Esophagus squamous epithelium (tissue), 5 donors: ENCODE measurements at regions not wholly inside any gene's neighbourhood (a gene's known extent, or its start where the extent isn't known, plus 50 kb on each side); places are given as distances from the start of the nearest gene placed in this dataset.

Experiments used
- DNase-seq: peaks from one replicate; lab custom pipeline; 2025; lab: John Stamatoyannopoulos, UW
- H3K27ac ChIP-seq, 4 donors: fragments of 200-600 bp; sonication (generic); one replicate each; pipeline ENCODE4 v1.5.1; 2016 to 2019; ENCODE audit warnings: mild to moderate bottlenecking in 1 of 4
- H3K27me3 ChIP-seq, 4 donors: fragments of 200-600 bp; sonication (generic); 1 replicate in 3 of 4; 2 replicates in 1 of 4; pipeline versions ENCODE4 v1.5.1 to v1.6.0; 2017 to 2021; ENCODE audit warnings: antibody characterized with exemption in 1 of 4
- H3K36me3 ChIP-seq, 3 donors: fragments of 200-600 bp; sonication (generic); one replicate each; pipeline ENCODE4 v1.5.1; 2016 to 2019
- H3K4me1 ChIP-seq, 3 donors: fragments of 200-600 bp; sonication (generic); one replicate each; pipeline ENCODE4 v1.5.1; 2017 to 2019
- H3K4me3 ChIP-seq, 4 donors: fragments of 200-600 bp; sonication (generic); 1 replicate in 3 of 4; 2 replicates in 1 of 4; pipeline ENCODE4 v1.5.1; 2016 to 2019; ENCODE audit warnings: mild to moderate bottlenecking in 2 of 4, moderate library complexity in 1 of 4
- H3K9me3 ChIP-seq, 3 donors: fragments of 200-600 bp; sonication (generic); one replicate each; pipeline ENCODE4 v1.5.1; 2016 to 2019
- CTCF ChIP-seq, 6 experiments: fragments of 450-650 bp in 4 of 6; fragments of 200-600 bp in 2 of 6; sonication (generic) in 2 of 6; IDR thresholded peaks; one replicate each; pipeline ENCODE4 v1.5.1; 2016 to 2019; ENCODE audit warnings: antibody characterized with exemption in 6 of 6, mild to moderate bottlenecking in 4 of 6, moderate library complexity in 4 of 6
- POLR2A ChIP-seq, 4 donors: fragments of 450-650 bp; IDR thresholded peaks; one replicate each; pipeline ENCODE4 v1.6.1; 2017; ENCODE audit warnings: antibody characterized with exemption in 4 of 4, mild to moderate bottlenecking in 4 of 4, moderate library complexity in 3 of 4
- WGBS, 2 donors: methylation state at CpG; one replicate each; pipeline ENCODE4 v1.1.5; 2018; 5-methylcytosine and 5-hydroxymethylcytosine counted together
- intact Hi-C: fragments of 100-400 bp; cut with DNase I; formaldehyde crosslinking; loops from one replicate; pipeline ENCODE4 v1.15.0; 2022
- donor health status: DM: yes; HTN: yes; CAD: no.

GRCh38 chr14:104359969-104360442, 219.6 kb upstream of the C14orf180 start:
- intact Hi-C loops: no loop called here
- TF ChIP-seq CTCF (IDR thresholded peaks at IDR 0.05) (no peak), POLR2A (IDR thresholded peaks at IDR 0.05) (no peak)
- DNase-seq: no peak
- Histone ChIP-seq H3K27me3 (peaks cover 0 to 25% (median 0%) of the 10 kb centered on the region in 4 donors), H3K9me3 (no peaks in the 10 kb centered on the region), H3K4me1 (no peaks in the 10 kb centered on the region), H3K36me3 (no peaks in the 10 kb centered on the region), H3K27ac (no peak overlapping the region), H3K4me3 (no peak overlapping the region)
- 80% methylated on average over 2 of the region's 7 CpGs; no CpG with 5 or more reads in 1 of the 2 donors for WGBS, 2 donors

- DNase-seq: no peak
- intact Hi-C loops: no loop called here
- Histone ChIP-seq H3K9me3 (no peaks in the 10 kb centered on the region), H3K27me3 (peaks cover 0 to 25% (median 0%) of the 10 kb centered on the region in 4 donors), H3K4me1 (no peaks in the 10 kb centered on the region), H3K4me3 (no peak overlapping the region), H3K36me3 (no peaks in the 10 kb centered on the region), H3K27ac (no peak overlapping the region)
- TF ChIP-seq POLR2A (IDR thresholded peaks at IDR 0.05): no peak
- WGBS, 2 donors: 76 to 90% methylated on average over 3 to 5 of the region's 8 CpGs
These were observed 219.1 kb upstream of the C14orf180 start for GRCh38 chr14:104360501-104360900.

GRCh38 chr14:104361101-104361591, 218.4 kb upstream of the C14orf180 start:
- Histone ChIP-seq H3K27me3 (peaks cover 0 to 25% (median 0%) of the 10 kb centered on the region in 4 donors), H3K36me3 (no peaks in the 10 kb centered on the region), H3K9me3 (no peaks in the 10 kb centered on the region), H3K4me1 (no peaks in the 10 kb centered on the region), H3K4me3 (no peak overlapping the region), H3K27ac (no peak overlapping the region)
- TF ChIP-seq POLR2A (IDR thresholded peaks at IDR 0.05) (no peak), CTCF (IDR thresholded peaks at IDR 0.05) (no peak)
- intact Hi-C loops: no loop called here
- WGBS, 2 donors: 46 to 66% methylated on average over 4 to 8 of the region's 14 CpGs
- DNase-seq: no peak

GRCh38 chr14:104361921-104362681, 217.5 kb upstream of the C14orf180 start:
- Histone ChIP-seq H3K4me3 (no peak overlapping the region), H3K9me3 (no peaks in the 10 kb centered on the region), H3K27ac (no peak overlapping the region), H3K27me3 (peaks cover 0 to 25% (median 0%) of the 10 kb centered on the region in 4 donors), H3K36me3 (no peaks in the 10 kb centered on the region), H3K4me1 (no peaks in the 10 kb centered on the region)
- intact Hi-C loops: no loop called here
- no peak for DNase-seq
- TF ChIP-seq POLR2A (IDR thresholded peaks at IDR 0.05) (no peak), CTCF (IDR thresholded peaks at IDR 0.05) (no peak)
- 20 to 46% methylated on average over 2 to 5 of the region's 20 CpGs for WGBS, 2 donors

GRCh38 chr14:104362761-104363605, 216.6 kb upstream of the C14orf180 start:
- intact Hi-C loops: no loop called here
- Histone ChIP-seq H3K4me1 (no peaks in the 10 kb centered on the region), H3K36me3 (no peaks in the 10 kb centered on the region), H3K27ac (no peak overlapping the region), H3K27me3 (peaks cover 0 to 31% (median 0%) of the 10 kb centered on the region in 4 donors), H3K4me3 (no peak overlapping the region), H3K9me3 (no peaks in the 10 kb centered on the region)
- TF ChIP-seq CTCF (IDR thresholded peaks at IDR 0.05) (no peak), POLR2A (IDR thresholded peaks at IDR 0.05) (no peak)
- 81 to 84% methylated on average over 6 to 12 of the region's 19 CpGs for WGBS, 2 donors
- DNase-seq: no peak
